ENCODE measurements at regions not wholly inside any gene's neighbourhood (a gene's known extent, or its start where the extent isn't known, plus 50 kb on each side); places are given as distances from the start of the nearest gene placed in this dataset.
"Not testable (repeated sequence)": the region's sequence is repeated elsewhere in the genome, so short reads cannot be mapped to it uniquely, and the experiment has no call there.

DNA sequence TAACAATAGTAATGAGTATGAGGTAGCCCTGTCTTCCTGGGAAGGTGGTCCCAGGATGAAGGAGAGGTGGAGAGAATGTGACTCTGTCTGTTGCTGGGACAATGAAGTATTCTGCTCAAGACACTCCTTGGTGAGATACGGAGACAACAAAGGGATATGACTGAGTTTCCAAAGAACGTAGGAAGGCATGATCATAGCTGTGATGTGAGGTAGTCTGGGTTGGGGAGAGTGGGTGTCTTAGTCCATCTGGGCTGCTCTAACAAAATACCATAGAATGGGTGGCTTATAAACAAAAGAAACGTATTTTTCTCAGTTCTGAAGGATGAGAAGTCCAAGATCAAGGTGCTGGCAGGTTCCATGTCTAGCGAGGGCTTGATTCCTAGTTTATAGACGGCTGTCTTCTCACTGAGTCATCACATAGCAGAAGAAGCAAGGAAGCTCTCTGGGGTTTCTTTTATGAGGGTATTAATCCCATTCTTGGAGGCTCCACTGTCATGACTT, 84.9 kb upstream of the RHOBTB1 start:
- H3K27ac Mint-ChIP-seq = no peak overlapping the region
- H3K4me3 Mint-ChIP-seq = no peak overlapping the region
- H3K9me3 Mint-ChIP-seq = peaks cover 5% of the 10 kb centered on the region
- no peaks in the 10 kb centered on the region for H3K27me3 Mint-ChIP-seq
- H3K36me3 Mint-ChIP-seq (ENCODE audit: low read depth) = no peaks in the 10 kb centered on the region
- no peaks in the 10 kb centered on the region for H3K4me1 Mint-ChIP-seq (ENCODE audit: low read depth)
- intact Hi-C loops (cut with micrococcal nuclease) = no loop called here

GRCh38 chr10:61024856-61025201, 80.8 kb upstream of the RHOBTB1 start:
- no peak overlapping the region for H3K4me3 Mint-ChIP-seq

GRCh38 chr10:61024151-61024855, 80.3 kb upstream of the RHOBTB1 start:
- H3K9me3 Mint-ChIP-seq = no peaks in the 10 kb centered on the region
- H3K27ac Mint-ChIP-seq = no peak overlapping the region
- no peaks in the 10 kb centered on the region for H3K4me1 Mint-ChIP-seq (ENCODE audit: low read depth)
- H3K27me3 Mint-ChIP-seq = peaks cover 2% of the 10 kb centered on the region
- H3K36me3 Mint-ChIP-seq (ENCODE audit: low read depth) = no peaks in the 10 kb centered on the region
- no peak overlapping the region for H3K4me3 Mint-ChIP-seq
- intact Hi-C loops (cut with micrococcal nuclease) = no loop called here

More at GRCh38 chr10:61024856-61025201, 80.8 kb upstream of the RHOBTB1 start:
- Mint-ChIP-seq H3K4me1 (ENCODE audit: low read depth) (no peaks in the 10 kb centered on the region), H3K27ac (no peak overlapping the region), H3K27me3 (peaks cover 2% of the 10 kb centered on the region), H3K36me3 (ENCODE audit: low read depth) (no peaks in the 10 kb centered on the region), H3K9me3 (no peaks in the 10 kb centered on the region)
- intact Hi-C loops (cut with micrococcal nuclease) = no loop called here

DNA sequence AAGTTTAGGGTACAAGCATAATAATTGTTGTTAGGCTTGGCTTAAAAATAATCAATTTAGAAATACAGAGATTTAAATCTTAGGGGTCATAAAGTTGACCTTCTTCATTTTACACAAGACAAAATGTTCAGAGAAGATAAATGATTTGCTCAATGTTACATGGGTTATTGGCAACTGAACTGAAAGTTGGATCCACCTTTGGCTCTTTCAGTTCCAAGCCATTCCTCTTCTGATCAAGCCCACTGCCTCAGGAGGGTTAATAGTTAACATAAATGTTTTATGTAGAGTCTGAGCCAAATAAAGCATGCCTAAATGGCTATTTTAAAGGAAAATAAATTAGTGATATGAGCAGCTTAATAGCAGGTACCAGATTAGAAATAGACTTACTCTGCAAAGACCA, 79.1 kb upstream of the RHOBTB1 start:
- H3K27me3 Mint-ChIP-seq = peaks cover 2% of the 10 kb centered on the region
- no peak overlapping the region for H3K27ac Mint-ChIP-seq
- H3K4me1 Mint-ChIP-seq (ENCODE audit: low read depth) = no peaks in the 10 kb centered on the region
- intact Hi-C loops (cut with micrococcal nuclease) = no loop called here
- no peaks in the 10 kb centered on the region for H3K9me3 Mint-ChIP-seq
- H3K4me3 Mint-ChIP-seq = no peak overlapping the region
- no peaks in the 10 kb centered on the region for H3K36me3 Mint-ChIP-seq (ENCODE audit: low read depth)

DNA sequence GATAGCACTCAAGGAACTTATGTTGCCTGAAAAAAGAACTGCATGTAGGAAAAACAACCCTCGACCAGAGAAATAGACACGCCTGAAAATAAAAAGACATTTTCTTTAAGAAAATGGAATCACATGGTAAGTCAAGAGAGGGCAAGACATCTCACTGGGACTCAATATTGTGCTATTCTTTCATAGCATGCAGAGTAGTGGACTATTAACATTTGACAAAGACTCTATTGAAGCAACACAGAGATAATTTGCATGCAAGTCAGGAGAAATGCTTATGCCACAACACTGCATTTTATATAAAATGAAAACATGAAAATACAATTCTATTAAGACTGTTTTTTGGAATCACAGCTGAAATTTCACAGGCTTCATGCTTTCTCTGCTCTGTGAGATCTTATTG, 77.9 kb upstream of the RHOBTB1 start:
- Mint-ChIP-seq H3K36me3 (ENCODE audit: low read depth) (no peaks in the 10 kb centered on the region), H3K27ac (no peak overlapping the region), H3K4me1 (ENCODE audit: low read depth) (no peaks in the 10 kb centered on the region), H3K4me3 (no peak overlapping the region), H3K27me3 (peaks cover 2% of the 10 kb centered on the region), H3K9me3 (no peaks in the 10 kb centered on the region)
- intact Hi-C loops (cut with micrococcal nuclease) = no loop called here

- intact Hi-C loops (cut with micrococcal nuclease) = no loop called here
- Mint-ChIP-seq H3K9me3 (no peaks in the 10 kb centered on the region), H3K36me3 (ENCODE audit: low read depth) (no peaks in the 10 kb centered on the region), H3K27me3 (peaks cover 2% of the 10 kb centered on the region), H3K4me1 (ENCODE audit: low read depth) (no peaks in the 10 kb centered on the region), H3K27ac (no peak overlapping the region), H3K4me3 (no peak overlapping the region)
Observed at GRCh38 chr10:61020420-61021158, 76.6 kb upstream of the RHOBTB1 start.

- Mint-ChIP-seq H3K27me3 (no peaks in the 10 kb centered on the region), H3K27ac (no peak overlapping the region), H3K4me3 (no peak overlapping the region), H3K9me3 (no peaks in the 10 kb centered on the region), H3K36me3 (ENCODE audit: low read depth) (no peaks in the 10 kb centered on the region), H3K4me1 (ENCODE audit: low read depth) (no peaks in the 10 kb centered on the region)
- intact Hi-C loops (cut with micrococcal nuclease) = no loop called here
Observed at GRCh38 chr10:61018146-61018545, 74.2 kb upstream of the RHOBTB1 start.

- intact Hi-C loops (cut with micrococcal nuclease) = no loop called here
- Mint-ChIP-seq H3K27ac (no peak overlapping the region), H3K9me3 (no peaks in the 10 kb centered on the region), H3K27me3 (no peaks in the 10 kb centered on the region), H3K4me3 (no peak overlapping the region), H3K36me3 (ENCODE audit: low read depth) (no peaks in the 10 kb centered on the region), H3K4me1 (ENCODE audit: low read depth) (no peaks in the 10 kb centered on the region)
Observed at GRCh38 chr10:61016630-61017029, 72.6 kb upstream of the RHOBTB1 start.

- Mint-ChIP-seq H3K4me1 (ENCODE audit: low read depth) (no peaks in the 10 kb centered on the region), H3K27me3 (no peaks in the 10 kb centered on the region), H3K4me3 (no peak overlapping the region), H3K36me3 (ENCODE audit: low read depth) (no peaks in the 10 kb centered on the region), H3K27ac (no peak overlapping the region), H3K9me3 (no peaks in the 10 kb centered on the region)
- intact Hi-C loops (cut with micrococcal nuclease) = no loop called here
Observed at GRCh38 chr10:61016007-61016406, 72.0 kb upstream of the RHOBTB1 start.

DNA sequence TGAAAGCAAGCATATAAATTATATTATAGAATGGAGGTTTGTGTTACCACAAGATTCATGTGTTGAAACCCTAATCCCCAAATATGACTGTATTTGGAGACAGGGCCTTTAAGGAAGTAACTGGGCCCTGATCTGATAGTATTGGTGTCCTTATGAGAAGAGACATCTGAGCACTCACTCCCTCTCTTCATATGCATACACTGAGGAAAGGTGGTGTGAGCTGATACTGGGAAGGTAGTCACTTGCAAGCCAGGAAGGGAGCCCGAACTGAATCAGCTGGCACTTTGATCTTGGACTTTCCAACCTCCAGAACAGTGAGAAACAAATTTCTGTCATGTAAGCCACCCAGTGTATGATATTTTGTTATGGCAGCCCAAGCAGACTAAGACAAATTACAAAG, 66.9 kb upstream of the RHOBTB1 start:
- Mint-ChIP-seq H3K9me3 (no peaks in the 10 kb centered on the region), H3K27ac (no peak overlapping the region), H3K4me3 (no peak overlapping the region), H3K27me3 (no peaks in the 10 kb centered on the region), H3K4me1 (ENCODE audit: low read depth) (no peaks in the 10 kb centered on the region), H3K36me3 (ENCODE audit: low read depth) (no peaks in the 10 kb centered on the region)
- intact Hi-C loops (cut with micrococcal nuclease) = no loop called here

- H3K4me1 Mint-ChIP-seq (ENCODE audit: low read depth); H3K27ac Mint-ChIP-seq; H3K4me3 Mint-ChIP-seq; H3K9me3 Mint-ChIP-seq; H3K36me3 Mint-ChIP-seq (ENCODE audit: low read depth); intact Hi-C loops (cut with micrococcal nuclease): not testable (repeated sequence)
- H3K27me3 Mint-ChIP-seq = peaks cover 29% of the 10 kb centered on the region
Observed at GRCh38 chr10:61003069-61003468, 59.1 kb upstream of the RHOBTB1 start.

DNA sequence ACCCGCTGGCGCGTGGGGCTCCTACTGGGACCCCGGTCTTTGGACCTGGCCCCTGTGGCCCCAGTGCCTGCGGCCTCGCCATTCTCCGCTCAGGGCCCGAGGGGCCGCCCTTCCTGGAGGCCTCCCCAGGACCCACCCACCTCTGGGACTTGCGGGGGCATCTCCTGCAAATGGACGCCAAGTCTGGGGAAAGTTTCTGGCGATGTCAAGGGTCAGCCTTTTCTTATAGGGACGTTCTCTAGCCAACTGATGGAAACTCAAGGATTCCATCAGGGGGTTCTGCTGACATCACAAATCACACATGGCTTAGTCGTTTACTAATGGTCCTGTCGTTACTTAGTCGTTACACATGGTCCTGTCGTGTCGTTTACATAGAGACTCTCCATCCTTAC, 57.7 kb upstream of the RHOBTB1 start:
- intact Hi-C loops (cut with micrococcal nuclease) = no loop called here
- no peak overlapping the region for H3K27ac Mint-ChIP-seq
- H3K27me3 Mint-ChIP-seq = peaks cover 29% of the 10 kb centered on the region
- no peaks in the 10 kb centered on the region for H3K9me3 Mint-ChIP-seq
- no peak overlapping the region for H3K4me3 Mint-ChIP-seq
- no peaks in the 10 kb centered on the region for H3K4me1 Mint-ChIP-seq (ENCODE audit: low read depth)
- no peaks in the 10 kb centered on the region for H3K36me3 Mint-ChIP-seq (ENCODE audit: low read depth)

GRCh38 chr10:61000769-61001730, 57.1 kb upstream of the RHOBTB1 start:
- Mint-ChIP-seq H3K36me3 (ENCODE audit: low read depth) (no peaks in the 10 kb centered on the region), H3K27ac (no peak overlapping the region), H3K27me3 (peaks cover 29% of the 10 kb centered on the region), H3K4me1 (ENCODE audit: low read depth) (no peaks in the 10 kb centered on the region), H3K9me3 (no peaks in the 10 kb centered on the region), H3K4me3 (peak overlapping the region; percentile 44)
- intact Hi-C loops (cut with micrococcal nuclease) = no loop called here

DNA sequence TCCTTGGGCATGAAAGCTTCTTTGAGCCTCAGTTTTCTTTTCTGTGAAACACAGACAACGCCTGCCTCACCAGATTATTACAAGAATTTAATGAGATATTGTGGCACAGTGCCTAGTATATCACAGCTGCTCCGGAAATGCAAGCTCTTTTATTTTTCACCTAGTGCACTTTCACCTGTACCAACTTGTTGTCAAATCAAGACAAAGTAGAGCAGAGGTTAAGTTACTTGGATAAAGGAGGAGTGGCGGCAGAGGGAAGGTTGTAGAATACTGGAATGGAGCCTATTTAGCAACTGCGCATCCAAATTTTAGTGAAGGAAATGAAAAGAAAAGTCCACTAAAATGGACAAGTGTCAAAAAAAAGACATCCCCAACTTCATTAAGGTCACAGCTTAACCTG, 54.9 kb upstream of the RHOBTB1 start:
- Mint-ChIP-seq H3K4me3 (no peak overlapping the region), H3K27me3 (peaks cover 29% of the 10 kb centered on the region), H3K9me3 (no peaks in the 10 kb centered on the region), H3K36me3 (ENCODE audit: low read depth) (no peaks in the 10 kb centered on the region), H3K4me1 (ENCODE audit: low read depth) (no peaks in the 10 kb centered on the region), H3K27ac (no peak overlapping the region)
- intact Hi-C loops (cut with micrococcal nuclease) = no loop called here

Data from dendritic cell treated with granulocyte-macrophage colony-stimulating factor and Interleukin-4, amounts not matched to agents 40 ng/mL and 50 ng/mL, for 4 days (primary cell).